GM18858 (cell line): ENCODE measurements at regions not wholly inside any gene's neighbourhood (a gene's known extent, or its start where the extent isn't known, plus 50 kb on each side); places are given as distances from the start of the nearest gene placed in this dataset.

Experiments used
- ATAC-seq: cut with Tn5 transposase; IDR thresholded peaks from one replicate; pipeline ENCODE4 v1.9.1; 2021; ENCODE audit not compliant: unreplicated experiment

DNA sequence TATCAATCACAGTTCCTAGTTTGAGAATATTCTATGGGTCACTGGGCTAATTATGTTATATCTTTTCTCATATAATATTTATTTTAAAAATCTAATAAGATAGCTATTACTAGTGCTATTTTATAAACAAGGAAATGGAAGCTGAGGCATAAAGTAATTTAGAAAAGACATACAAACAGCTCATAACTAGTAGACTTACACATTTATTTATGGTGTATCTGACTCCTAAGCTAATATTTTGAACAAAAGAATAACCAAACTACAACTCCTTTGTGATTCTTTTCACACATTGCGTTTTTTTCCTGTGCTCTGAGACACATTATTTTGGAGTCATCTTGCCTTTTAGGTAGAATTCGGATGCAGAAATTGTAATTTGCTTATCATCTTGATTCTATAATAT is 742.0 kb upstream of the LRRTM4 start:
- no peak for ATAC-seq

DNA sequence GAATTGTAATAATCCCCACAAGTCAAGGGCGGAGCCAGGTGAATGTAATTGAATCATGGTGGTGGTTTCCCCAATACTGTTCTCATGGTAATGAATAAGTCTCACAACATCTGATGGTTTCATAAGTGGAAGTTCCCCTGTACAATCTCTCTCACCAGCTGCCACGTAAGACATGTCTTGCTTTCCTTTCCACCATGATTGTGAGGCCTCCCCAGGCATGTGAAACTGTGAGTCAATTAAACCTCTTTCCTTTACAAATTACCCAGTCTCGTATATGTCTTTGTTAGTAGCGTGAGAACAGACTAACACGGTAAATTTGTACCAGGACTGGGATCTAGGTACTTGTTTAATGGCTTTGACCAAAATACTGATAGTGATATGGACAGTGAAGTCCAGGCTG is 744.3 kb upstream of the REG3G start:
- ATAC-seq, result peak; percentile 71

DNA sequence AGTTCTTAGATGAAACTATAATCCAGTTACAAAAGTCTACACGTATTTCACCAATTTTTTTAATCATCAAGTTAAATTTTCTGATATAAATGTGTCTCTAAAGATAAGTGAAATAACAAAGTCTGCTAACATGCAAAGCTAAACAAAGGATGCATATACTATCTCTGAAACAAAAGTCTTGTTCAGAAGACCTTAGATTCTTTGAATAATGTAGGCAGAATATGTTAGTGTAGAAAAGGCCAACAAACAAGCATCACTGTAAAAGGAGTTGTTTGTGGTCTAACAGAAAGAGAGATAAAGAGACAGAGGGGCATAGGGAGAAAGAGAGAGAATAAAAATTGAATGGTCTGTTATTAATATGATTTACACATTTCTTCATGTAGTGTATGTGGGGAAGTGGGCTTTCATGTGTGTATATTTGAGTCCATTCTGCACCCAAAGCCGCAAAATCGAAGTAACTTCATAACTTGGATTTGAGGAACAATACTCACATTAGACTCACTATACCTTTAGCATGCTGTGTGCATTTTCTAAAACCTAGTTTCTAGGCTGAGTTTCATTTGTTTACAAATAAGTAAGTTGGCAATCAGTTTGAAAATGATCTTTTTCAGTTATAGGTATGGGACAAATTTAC is 734.8 kb upstream of the REG3G start:
- ATAC-seq, result no peak

DNA sequence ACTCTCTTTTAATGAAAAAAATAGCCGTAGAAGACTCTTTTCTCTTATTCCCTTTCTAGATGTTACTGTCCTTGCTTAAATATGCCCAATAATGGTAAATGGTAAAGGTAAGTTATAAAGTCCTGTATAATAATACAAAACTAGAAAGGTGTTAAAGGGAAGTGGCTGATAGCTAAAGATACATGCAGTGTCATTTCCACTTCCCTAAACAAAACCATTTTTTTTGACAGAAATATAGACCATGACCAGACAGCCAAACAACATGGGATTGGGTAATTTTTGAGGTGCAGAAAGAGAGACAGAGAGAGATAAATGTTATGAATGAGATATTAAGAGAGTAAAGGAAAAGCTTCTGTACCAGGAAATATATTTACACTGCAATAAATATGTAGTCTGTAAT is 731.7 kb upstream of the REG3G start:
- ATAC-seq, result no peak

DNA sequence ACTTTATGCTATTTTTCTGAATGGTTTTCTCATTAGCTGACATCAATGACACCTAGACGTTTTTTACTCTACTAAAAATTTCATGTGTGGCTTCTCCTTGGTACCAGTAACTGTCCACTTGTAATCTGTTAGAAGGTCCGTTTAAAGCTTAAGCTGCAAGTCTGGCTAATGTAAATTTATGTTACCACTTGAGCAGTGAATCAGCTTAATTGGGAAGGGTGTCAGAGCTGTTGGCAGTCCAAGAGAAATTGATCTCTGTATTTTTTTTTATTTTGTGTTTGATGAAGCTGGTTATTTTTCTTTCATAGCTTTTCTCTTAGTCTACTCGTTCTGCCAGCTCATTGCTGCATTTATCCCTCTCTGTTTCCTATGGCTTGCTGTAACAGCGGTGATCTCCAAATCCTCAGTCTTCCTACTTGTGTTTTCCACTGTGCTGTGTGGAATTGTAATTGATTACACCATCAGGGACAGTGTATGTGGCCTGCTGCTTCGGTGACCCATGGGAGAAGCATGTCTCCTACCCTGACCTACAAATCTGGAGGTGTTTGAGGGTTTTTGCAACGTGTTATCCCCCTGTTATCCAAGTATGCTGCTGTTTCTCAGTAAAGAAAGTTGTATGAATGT is 724.2 kb upstream of the REG3G start:
- no peak for ATAC-seq

DNA sequence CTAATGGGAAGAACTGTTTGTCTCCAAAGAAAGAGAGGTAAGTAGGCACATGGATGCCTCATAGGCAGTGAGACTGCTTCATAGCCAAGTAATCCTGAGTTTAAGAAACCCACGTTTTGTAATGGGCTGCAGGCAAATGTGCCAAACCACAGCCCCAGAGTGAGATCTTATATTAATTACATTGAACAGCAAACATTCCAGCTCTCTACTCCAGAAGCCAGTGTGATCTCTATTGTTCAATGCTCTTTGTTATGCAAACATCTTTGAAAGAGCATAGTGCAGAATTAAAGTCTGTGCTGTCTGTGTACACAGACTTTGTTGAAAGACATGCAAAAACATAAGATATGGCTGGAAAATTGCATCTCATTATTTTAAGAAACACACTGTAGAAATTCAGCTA is 720.8 kb upstream of the REG3G start:
- no peak for ATAC-seq

DNA sequence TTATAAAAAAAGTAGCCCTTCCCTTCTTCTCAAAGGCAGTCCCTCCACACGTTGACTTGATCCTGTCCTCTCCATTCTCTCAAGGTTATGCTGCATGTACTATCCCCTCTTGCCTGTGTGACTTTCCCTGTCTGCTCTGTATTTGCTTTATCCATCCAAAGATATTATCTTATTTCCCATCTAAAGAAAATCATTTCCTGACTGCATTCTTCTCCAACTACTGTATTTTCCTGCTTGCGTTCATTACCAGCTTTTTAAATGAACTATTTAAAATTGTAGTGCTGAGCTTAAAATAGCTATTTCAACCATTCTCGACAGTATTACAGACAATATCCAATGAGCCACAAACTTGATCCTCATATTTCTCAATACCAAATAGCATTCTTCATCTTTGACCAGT is 716.0 kb upstream of the REG3G start:
- ATAC-seq, result no peak

DNA sequence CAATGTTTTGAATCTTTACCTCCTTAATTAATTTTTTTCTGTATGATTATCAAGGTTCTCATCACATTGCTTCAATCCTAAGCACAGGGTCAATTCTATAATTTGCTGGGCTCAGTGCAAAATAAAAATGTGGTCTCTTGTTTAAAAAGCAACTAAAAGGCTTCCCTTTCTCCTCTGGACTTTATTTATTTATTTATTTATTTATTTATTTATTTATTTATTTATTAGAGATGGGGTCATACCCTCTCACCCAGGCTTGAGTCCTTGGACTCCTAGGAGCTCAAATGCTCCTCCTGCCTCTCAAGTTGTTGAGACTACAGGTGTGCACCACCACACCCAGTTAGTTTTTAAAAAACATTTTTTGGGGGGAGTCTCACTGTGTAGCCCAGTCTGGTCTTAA is 710.1 kb upstream of the REG3G start:
- ATAC-seq, result no peak

DNA sequence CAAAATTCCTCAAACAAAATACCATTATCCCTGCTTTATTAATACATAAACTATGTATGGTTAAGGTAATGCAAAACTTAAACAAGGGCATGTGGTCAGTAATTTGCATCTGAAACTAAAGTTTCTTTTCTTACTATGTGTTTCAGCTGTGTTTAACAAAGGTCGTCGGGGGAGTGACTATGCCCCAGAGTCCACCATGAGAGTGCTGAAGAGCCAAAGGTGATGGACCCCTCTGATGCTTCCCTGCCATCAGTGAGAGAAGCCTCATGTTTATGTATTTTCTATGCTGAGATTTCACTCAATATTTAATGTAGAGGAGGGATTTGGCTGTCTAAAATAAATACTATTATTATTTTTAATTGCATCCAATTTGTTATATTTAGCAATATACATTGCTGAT is 707.2 kb upstream of the REG3G start:
- ATAC-seq, result no peak

DNA sequence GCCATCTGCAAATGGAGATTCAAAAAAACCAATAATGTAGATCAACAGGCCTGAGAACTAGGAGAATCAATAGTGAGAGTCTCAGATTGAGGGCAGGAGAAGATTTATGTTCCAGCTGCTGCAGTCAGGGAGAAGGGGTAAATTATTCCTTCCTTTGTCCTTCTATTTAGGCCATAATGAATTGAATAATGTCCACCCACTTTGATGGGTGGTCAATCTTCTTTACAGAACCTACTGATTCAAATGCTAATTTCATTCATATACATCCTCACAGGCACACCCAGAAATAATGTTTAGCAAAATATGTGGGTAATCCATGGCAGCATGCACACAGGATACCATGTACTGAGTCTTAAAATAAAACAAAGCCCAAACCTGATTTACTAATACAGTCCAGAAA is 695.3 kb upstream of the REG3G start:
- no peak for ATAC-seq

DNA sequence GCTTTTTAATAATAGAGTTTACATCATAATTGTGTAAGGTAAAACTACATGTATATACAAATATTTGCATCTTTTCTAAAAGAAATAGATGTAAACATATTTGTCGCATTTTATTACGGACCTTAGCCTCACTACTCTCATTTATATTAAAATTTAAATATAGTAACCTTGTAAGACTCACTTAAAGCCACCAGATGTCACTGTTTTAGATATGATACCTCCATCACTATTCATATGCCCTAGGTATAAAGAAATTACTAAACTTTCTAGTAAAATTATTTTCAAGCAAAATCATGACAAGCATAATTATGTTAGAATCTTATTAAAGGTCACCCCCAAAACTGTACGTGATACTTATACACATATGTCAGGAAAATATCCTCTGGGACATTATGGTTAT is 674.3 kb upstream of the REG3G start:
- ATAC-seq, result no peak

DNA sequence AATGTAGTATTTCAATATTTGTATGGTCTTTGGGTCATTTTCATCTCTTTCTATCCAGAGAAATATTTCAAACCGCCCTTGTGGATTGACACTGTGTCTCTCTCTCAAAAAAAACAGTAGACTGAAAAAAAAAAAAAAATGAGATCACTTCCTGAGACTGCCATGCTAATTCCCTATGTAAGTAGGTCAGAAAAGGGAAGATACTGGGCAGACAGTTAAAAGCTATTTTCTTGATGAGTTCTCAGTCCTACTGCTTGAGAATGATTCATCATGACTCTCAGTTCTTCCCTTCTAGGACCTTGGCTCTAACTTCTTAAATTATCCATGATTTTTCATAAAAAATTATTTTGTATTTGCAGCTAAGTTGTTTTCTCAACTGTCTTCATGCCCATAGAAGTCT is 672.3 kb upstream of the REG3G start:
- no peak for ATAC-seq

DNA sequence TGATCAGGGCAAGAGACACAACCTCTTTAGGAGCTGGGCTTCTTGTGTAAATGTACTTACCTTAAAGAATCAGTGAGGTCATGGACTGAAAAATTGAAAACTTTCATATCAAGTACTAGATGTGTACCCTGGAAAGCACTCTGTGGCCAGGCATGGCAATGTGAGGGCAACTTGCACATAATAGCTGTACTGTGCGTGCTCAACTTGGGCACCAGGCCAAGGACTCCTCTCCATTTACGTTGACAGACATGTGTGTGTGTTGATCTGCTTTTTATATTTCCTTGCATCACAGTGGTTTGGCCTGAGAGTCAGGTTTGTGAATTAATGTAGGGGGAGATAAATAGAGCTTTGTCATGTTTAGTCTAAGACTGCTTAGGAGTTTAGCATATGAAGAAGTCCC is 669.5 kb upstream of the REG3G start:
- ATAC-seq, result no peak

DNA sequence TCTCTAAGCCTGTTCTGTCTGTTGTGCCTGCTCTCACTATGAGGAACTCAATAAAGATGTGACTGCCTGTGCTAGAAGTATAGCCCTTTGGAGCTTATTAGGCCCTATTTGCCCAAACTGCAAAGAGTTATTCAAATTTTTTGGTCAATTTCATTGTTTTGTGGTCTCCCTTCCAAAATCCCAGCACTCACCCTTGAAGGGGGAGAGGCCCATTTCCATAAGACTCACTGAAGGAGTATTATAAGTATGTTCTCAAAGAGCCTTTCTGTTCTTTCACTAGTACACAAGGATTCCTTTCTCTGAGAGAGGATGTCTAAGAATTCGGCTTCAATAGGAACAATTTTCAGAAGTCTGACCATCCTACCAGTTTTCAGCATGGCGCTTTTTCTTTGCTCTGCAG is 641.9 kb upstream of the REG3G start:
- ATAC-seq, result no peak

DNA sequence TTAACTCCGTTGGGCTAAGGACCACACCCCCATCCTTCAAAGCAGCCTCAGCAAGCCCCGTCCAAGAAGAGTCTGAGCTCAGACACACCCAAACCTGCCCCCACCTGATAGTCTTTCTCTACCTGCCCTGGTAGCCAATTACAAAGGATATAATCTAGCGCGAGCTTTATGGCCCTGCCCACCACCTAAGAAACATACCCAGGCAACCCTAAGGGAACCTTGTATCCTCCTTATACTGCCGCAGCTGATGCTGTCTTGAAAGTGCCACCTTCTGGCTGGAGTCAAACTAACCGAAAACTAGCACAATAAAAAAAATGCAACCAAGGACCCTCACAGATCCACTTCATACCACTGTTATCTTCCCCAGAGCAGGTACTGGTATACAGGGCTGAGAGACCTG is 628.3 kb upstream of the REG3G start:
- ATAC-seq, result no peak

DNA sequence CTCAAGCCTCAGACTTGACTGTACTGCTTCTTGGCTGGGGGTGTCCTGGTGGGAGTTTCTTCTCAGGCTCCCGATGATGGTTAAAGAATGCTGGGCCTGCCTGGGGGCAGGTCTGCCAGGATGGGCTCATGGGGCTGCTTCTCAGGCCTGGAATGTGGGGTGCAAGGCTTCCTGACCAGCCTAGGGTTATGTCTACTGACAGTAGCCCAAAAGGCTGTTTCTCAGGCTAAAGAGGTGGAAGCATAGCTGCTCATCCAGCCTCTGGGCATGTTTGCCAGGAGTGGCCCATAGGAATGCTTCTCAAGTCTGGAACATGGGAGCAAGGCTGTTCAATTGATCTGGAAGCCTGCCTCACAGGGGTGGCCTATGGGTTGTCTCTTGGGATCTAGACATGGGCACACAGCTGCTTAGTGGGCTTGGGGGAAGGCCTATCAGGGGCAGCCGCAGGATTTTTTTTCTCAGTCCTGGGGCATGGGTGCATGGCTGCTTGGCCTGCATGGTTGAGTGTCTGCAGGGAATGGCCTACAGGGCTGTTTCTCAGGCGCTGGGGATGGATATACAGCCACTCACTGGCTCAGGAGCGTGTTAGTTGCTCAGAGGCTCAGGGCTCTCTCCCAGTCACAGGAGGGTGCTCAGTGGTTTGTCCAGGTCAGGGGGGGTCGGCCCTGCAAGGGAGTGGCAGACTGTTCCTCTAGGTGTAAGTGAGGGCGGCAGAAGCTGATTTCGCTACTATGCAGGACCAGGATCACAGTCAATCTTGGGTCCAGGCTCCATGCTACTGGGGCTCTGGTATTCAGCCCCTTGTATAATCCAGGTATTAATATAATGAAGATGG is 617.3 kb upstream of the REG3G start:
- no peak for ATAC-seq

DNA sequence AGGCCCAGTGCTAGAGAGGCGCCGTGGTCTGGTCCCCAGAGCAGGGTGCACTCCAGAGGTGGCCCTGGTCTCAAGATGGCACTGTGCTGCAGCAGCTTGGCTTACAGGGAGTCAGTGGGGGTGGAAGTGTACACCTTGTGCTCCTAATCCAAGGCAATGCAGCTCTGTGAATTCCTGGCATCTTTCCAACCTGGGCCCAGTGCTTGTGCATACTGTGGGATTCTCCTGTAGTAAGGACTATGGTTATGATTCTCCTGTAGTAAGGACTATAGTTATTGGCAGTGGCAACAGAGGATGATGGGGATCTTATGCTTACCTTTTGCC is 616.7 kb upstream of the REG3G start:
- no peak for ATAC-seq

DNA sequence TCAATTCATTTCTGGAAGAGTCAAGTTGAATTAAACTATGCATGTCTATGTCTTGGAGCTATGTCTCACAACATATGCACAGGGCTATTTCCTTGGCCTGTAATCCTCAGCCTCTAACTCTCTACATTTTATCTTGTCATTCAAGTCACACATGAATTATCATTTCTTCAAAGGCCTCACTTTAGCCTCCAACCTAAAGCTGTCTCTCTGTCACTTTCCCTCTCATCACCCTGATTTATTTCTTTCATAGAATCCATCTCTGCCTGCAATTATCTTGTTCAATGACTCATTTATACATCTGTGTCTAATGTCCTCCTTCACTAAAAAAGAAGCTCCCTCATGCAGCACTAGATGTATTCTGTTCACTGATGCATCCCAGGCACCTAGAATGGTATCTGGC is 614.2 kb upstream of the REG3G start:
- ATAC-seq, result no peak

DNA sequence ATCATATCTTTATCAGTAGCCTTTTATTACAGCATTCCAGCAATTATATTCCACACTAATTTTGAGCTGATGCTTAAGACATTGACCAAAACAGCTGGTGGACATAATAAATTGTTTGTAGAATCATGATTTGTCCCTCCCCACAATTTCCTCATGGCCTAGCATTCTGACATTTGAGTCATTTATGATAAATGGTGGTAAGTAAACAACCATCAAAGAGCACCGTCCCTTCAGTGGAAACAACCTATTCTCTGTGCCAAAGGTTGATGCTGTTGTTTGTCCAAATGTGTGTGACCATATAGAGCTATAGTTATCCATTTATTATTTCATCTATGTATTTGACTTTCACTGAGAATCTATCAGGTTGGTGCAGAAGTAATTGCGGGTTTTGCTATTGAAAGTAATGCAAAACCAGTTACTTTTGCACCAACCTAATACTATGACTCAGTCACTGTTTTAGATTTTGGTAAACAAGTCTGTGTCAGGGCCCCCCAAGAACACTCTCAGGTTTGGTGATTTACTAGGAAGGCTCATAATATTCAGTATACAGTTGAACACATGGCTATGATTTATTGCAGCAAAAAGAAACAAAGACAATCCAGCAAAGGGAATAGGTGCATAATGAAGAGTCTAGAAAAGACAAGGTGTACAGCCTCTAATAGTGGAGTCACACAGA is 608.7 kb upstream of the REG3G start:
- ATAC-seq, result no peak

DNA sequence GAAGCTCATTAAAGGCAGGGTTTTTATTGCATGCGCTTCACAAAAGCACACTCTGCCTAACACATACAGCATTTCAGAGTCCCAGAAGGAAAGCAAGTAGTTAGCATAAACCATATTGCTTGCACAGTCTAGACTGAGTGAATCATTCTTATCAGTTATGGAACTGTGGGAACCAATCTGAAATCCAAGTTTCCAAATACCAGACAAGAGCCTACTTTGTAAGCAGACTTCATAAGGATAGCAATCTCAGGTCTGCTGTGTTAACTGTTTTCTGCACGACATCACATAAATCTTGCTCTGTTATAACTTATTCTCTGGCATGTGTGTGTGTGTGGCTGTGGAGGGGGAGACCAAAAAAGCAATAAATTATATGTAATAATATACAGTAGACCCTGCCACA is 608.1 kb upstream of the REG3G start:
- no peak for ATAC-seq

DNA sequence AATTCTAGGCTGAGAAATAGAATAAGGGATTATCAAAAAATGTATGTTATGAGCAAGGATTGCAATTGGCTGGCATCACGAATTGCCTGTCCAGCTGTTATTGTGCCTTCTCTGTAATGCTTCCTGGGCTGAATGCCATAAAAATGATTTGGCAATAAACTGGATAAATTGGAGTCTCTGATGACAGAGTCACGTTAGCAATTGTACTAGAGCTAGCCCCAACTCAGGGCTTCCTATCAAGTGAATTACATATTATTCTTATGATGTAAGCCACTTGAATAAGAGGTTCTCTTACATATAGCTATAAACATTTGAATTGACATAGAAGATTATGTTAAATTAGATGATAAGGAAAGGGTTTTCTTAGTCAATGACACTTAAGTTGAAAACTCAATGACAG is 607.5 kb upstream of the REG3G start:
- no peak for ATAC-seq

DNA sequence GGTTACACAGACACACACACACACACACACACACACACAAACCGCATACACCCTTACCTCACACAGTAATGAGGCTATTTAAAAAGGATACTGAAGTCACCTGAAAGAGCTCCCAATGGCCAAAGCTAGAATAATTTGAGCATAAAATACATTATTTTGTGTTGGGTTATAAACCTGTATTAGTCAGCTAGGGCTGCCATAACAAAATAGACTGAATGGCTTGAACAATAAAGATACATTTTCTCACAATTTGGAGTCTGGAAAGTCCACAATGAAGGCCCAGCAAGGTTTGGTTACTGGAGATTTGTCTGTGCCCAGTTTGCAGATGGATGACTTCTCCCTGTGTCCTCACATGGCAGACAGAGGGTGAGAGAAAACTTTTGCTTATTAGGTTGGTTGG is 605.4 kb upstream of the REG3G start:
- ATAC-seq, result no peak
